Esophagus muscularis mucosa (tissue), 4 donors: ENCODE measurements at regions not wholly inside any gene's neighbourhood (a gene's known extent, or its start where the extent isn't known, plus 50 kb on each side); places are given as distances from the start of the nearest gene placed in this dataset.

Source experiments
- DNase-seq: peaks from one replicate; pipeline ENCODE4 v3.0.0-alpha.2; 2017; ENCODE audit errors: extremely low spot score
- H3K27ac ChIP-seq, 4 donors: fragments of 200-600 bp; sonication (generic); replicated peaks in 1 of 4; 1 replicate in 3 of 4; 2 replicates in 1 of 4; pipeline ENCODE4 v1.5.1; 2016 to 2019; ENCODE audit warnings: mild to moderate bottlenecking in 1 of 4
- H3K27me3 ChIP-seq, 4 donors: fragments of 200-600 bp; sonication (generic); one replicate each; pipeline versions ENCODE4 v1.5.1 to v1.6.0; 2016 to 2019
- H3K36me3 ChIP-seq, 4 donors: fragments of 200-600 bp; sonication (generic); one replicate each; pipeline ENCODE4 v1.5.1; 2016 to 2019
- H3K4me1 ChIP-seq, 4 donors: fragments of 200-600 bp; sonication (generic); one replicate each; pipeline ENCODE4 v1.5.1; 2016 to 2019
- H3K4me3 ChIP-seq, 4 donors: fragments of 200-600 bp; sonication (generic); 1 replicate in 2 of 4; 2 replicates in 2 of 4; pipeline ENCODE4 v1.5.1; 2016 to 2019; ENCODE audit warnings: mild to moderate bottlenecking in 4 of 4, moderate library complexity in 1 of 4
- H3K9me3 ChIP-seq, 4 donors: fragments of 200-600 bp; sonication (generic); 1 replicate in 3 of 4; 2 replicates in 1 of 4; pipeline ENCODE4 v1.5.1; 2016 to 2019
- EP300 ChIP-seq: sonication (generic); formaldehyde crosslinking; IDR thresholded peaks from one replicate; pipeline ENCODE4 v1.6.1; 2017; ENCODE audit warnings: antibody characterized with exemption
- POLR2A ChIP-seq: fragments of 450-650 bp; IDR thresholded peaks from one replicate; pipeline ENCODE4 v1.6.1; 2017; ENCODE audit warnings: antibody characterized with exemption, moderate library complexity, mild to moderate bottlenecking, low read depth
- POLR2AphosphoS5 ChIP-seq, 2 donors: sonication (generic); formaldehyde crosslinking; IDR thresholded peaks; one replicate each; pipeline ENCODE4 v1.6.1; 2017; ENCODE audit warnings: antibody characterized with exemption in 2 of 2
- WGBS: methylation state at CpG from one replicate; pipeline ENCODE4 v1.1.5; 2018; 5-methylcytosine and 5-hydroxymethylcytosine counted together
- intact Hi-C: fragments of 100-400 bp; cut with DNase I; formaldehyde crosslinking; loops from one replicate; pipeline ENCODE4 v1.15.1; 2023
- TF ChIP-seq, protein P1 (sequence below), 3 experiments: fragments of 200-600 bp in 2 of 3; fragments of 450-650 bp in 1 of 3; sonication (generic) in 2 of 3; IDR thresholded peaks; one replicate each; pipeline ENCODE4 v1.5.1; 2017 to 2019; ENCODE audit warnings: antibody characterized with exemption in 3 of 3, mild to moderate bottlenecking in 2 of 3, moderate library complexity in 1 of 3

DNA sequence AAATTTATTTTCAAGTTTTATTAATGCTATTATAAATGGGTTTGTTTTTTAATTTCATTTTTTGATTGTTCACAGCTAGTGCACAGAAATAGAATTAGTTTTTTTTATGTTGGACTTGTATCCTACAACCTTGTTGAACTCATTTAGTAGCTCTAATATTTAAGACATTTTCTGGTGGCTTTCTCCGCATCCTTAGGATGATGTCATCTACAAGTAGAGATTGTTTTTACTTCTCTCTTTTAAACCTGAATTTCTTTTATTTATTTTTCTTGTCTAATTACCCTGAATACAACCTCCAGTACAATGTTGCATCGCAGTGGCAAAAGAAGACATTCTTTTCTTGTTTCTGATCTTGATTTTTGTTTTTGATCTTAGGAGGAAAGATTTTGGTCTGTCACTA lies 142.6 kb upstream of the PRDM1 start:
- no peaks in the 10 kb centered on the region for H3K9me3 ChIP-seq

DNA sequence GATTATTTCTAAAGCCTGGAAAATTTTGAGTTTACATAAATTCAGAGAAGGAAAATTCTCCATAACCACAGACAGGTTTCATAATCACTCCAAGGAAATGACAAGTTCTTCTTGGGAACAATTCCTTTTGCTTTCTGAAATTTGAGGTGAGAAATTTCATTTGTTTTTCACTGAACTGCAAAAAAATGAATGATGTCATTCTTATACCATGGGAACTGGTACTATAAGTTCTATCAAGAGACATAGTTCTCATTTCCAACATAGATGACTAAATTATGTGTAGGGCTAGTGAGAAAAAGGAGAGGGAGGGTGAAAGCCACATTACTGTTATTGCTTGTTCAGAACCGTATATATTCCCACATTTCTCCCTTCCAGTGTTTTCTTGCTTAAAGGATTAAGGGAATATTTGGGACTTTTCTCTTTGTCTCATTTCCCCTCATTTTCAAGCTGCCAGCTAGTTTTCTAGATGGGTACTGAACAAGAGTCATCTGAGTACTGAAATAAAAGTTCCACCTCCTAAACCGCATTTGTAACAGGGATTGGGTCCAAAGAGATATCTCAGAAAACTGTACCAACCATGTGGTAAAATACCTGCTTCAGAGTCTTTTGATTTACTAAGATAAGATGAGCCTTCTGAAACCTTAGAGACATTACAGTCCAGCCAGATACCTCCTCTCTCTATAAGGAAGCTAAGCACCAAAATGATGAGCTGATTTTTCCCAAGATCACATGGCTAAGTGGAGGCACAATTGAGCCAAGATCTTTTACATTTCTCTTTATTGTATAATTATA lies 144.3 kb upstream of the PRDM1 start:
- TF ChIP-seq POLR2A = no peak
- TF ChIP-seq, protein P1, sequence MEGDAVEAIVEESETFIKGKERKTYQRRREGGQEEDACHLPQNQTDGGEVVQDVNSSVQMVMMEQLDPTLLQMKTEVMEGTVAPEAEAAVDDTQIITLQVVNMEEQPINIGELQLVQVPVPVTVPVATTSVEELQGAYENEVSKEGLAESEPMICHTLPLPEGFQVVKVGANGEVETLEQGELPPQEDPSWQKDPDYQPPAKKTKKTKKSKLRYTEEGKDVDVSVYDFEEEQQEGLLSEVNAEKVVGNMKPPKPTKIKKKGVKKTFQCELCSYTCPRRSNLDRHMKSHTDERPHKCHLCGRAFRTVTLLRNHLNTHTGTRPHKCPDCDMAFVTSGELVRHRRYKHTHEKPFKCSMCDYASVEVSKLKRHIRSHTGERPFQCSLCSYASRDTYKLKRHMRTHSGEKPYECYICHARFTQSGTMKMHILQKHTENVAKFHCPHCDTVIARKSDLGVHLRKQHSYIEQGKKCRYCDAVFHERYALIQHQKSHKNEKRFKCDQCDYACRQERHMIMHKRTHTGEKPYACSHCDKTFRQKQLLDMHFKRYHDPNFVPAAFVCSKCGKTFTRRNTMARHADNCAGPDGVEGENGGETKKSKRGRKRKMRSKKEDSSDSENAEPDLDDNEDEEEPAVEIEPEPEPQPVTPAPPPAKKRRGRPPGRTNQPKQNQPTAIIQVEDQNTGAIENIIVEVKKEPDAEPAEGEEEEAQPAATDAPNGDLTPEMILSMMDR (IDR thresholded peaks at IDR 0.05) = no peak
- TF ChIP-seq EP300 = no peak
- no peak for TF ChIP-seq POLR2AphosphoS5 (IDR thresholded peaks at IDR 0.05)
- no peaks in the 10 kb centered on the region for H3K9me3 ChIP-seq
- intact Hi-C loops = no loop called here
- H3K27me3 ChIP-seq = no peaks in the 10 kb centered on the region
- no peak overlapping the region for H3K4me3 ChIP-seq
- 83% methylated on average over 2 of the region's 2 CpGs for WGBS
- H3K36me3 ChIP-seq = no peaks in the 10 kb centered on the region
- DNase-seq = no peak
- no peak overlapping the region for H3K27ac ChIP-seq
- no peaks in the 10 kb centered on the region for H3K4me1 ChIP-seq

More for the DNA sequence above, 142.6 kb upstream of the PRDM1 start:
- WGBS = 83% methylated on average over 2 of the region's 2 CpGs
- no peaks in the 10 kb centered on the region for H3K4me1 ChIP-seq
- intact Hi-C loops = no loop called here
- TF ChIP-seq POLR2AphosphoS5 (IDR thresholded peaks at IDR 0.05) (no peak), EP300 (no peak), POLR2A (no peak)
- TF ChIP-seq, protein P1 (IDR thresholded peaks at IDR 0.05) = no peak
- no peaks in the 10 kb centered on the region for H3K27me3 ChIP-seq
- no peaks in the 10 kb centered on the region for H3K36me3 ChIP-seq
- no peak overlapping the region for H3K27ac ChIP-seq
- no peak overlapping the region for H3K4me3 ChIP-seq
- no peak for DNase-seq

DNA sequence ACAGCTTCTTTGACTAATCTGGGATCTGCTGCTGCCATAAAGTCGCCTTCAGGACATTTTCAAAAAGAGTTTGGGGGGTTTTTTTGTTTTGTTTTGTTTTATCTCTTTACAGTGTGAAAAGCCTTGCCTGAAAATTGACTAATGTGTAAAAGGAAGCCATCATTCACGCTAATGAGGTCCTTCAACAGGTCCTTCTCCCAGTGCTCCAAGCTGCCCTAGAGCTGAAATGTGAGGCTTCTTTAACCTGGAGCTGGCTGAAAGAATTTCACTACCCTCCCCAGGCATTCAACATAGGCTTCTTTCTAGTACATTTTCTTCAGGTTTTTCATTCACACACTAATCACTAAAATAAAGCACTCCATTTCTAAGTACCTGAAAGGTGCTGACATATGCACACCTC lies 145.1 kb upstream of the PRDM1 start:
- TF ChIP-seq EP300 (no peak), POLR2A (no peak), POLR2AphosphoS5 (IDR thresholded peaks at IDR 0.05) (no peak)
- TF ChIP-seq, protein P1 (IDR thresholded peaks at IDR 0.05) = no peak
- no peaks in the 10 kb centered on the region for H3K27me3 ChIP-seq
- H3K27ac ChIP-seq = no peak overlapping the region
- intact Hi-C loops = no loop called here
- no peak overlapping the region for H3K4me3 ChIP-seq
- H3K4me1 ChIP-seq = no peaks in the 10 kb centered on the region
- no peaks in the 10 kb centered on the region for H3K9me3 ChIP-seq
- H3K36me3 ChIP-seq = no peaks in the 10 kb centered on the region
- no peak for DNase-seq
- WGBS = 64% methylated on average over 2 of the region's 2 CpGs

DNA sequence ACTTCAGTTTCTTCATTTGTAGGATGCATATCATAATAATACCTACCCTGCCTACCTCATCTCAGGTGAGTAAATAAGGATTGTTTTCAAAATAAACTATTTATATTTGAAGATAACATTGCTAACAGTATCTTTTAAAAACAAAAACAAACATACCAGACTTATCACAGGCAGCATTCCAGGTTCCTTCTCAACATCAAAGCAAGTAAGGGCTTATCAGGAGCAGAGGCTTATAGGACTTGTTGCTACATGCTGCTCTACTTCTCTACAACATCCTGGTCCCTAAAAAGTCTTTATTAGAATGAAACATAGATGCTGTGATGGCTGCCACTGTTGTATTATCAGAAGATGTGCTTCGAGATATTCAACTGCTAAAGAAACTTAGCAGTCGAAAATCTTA lies 149.2 kb upstream of the PRDM1 start:
- Histone ChIP-seq H3K27me3 (no peaks in the 10 kb centered on the region), H3K4me3 (no peak overlapping the region), H3K27ac (no peak overlapping the region), H3K36me3 (no peaks in the 10 kb centered on the region), H3K4me1 (no peaks in the 10 kb centered on the region), H3K9me3 (no peaks in the 10 kb centered on the region)
- WGBS = 86% methylated on average over 2 of the region's 2 CpGs
- intact Hi-C loops = no loop called here
- TF ChIP-seq POLR2AphosphoS5 (IDR thresholded peaks at IDR 0.05) (no peak), POLR2A (no peak), EP300 (no peak)
- TF ChIP-seq, protein P1 (IDR thresholded peaks at IDR 0.05) = no peak
- DNase-seq = no peak

DNA sequence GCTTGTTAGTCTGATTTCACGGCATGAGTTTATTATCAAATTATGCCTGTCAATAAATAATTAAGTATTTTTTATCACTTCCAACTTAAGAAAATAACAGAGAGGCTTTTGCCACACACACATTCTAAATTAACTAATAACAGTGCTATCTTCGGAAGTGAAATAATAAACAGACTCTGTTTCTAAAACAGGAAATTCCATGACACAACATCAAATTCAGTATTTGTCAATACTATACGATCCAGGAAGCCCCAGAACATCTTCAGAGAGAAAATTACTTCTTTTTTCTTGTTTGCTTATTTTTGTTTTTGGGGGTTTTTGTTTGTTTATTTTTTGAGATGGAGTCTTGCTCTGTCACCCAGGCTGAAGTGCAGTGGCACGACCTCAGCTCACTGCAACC lies 150.7 kb upstream of the PRDM1 start:
- Histone ChIP-seq H3K36me3 (no peaks in the 10 kb centered on the region), H3K27me3 (no peaks in the 10 kb centered on the region), H3K4me3 (no peak overlapping the region), H3K9me3 (no peaks in the 10 kb centered on the region), H3K27ac (no peak overlapping the region), H3K4me1 (no peaks in the 10 kb centered on the region)
- no peak for DNase-seq
- 71% methylated on average over 4 of the region's 4 CpGs for WGBS
- TF ChIP-seq, protein P1 (IDR thresholded peaks at IDR 0.05) = no peak
- TF ChIP-seq POLR2A = no peak
- TF ChIP-seq EP300 = no peak
- no peak for TF ChIP-seq POLR2AphosphoS5 (IDR thresholded peaks at IDR 0.05)
- intact Hi-C loops = no loop called here
